ENCODE measurements at regions not wholly inside any gene's neighbourhood (a gene's known extent, or its start where the extent isn't known, plus 50 kb on each side); places are given as distances from the start of the nearest gene placed in this dataset.
A peak's percentile ranks its signal among the peaks of the same experiment; 100 is the strongest.
"Not testable (repeated sequence)": the region's sequence is repeated elsewhere in the genome, so short reads cannot be mapped to it uniquely, and the experiment has no call there.

GRCh38 chr7:142568435-142569097, 180.7 kb upstream of the PRSS1 start:
- no peak for DNase-seq (ENCODE audit: low read depth, low spot score)

GRCh38 chr7:142567201-142568075, 181.8 kb upstream of the PRSS1 start:
- no peak for DNase-seq (ENCODE audit: low read depth, low spot score)

- no peak for DNase-seq (ENCODE audit: low read depth, low spot score)
Measured at GRCh38 chr7:142566271-142566670, 183.0 kb upstream of the PRSS1 start.

GRCh38 chr7:142564125-142564524, 185.1 kb upstream of the PRSS1 start:
- not testable (repeated sequence) for DNase-seq (ENCODE audit: low read depth, low spot score)

- DNase-seq (ENCODE audit: low read depth, low spot score), result no peak
Measured at GRCh38 chr7:142563470-142563869, 185.8 kb upstream of the PRSS1 start.

- no peak for DNase-seq (ENCODE audit: low read depth, low spot score)
Measured at GRCh38 chr7:142562688-142563087, 186.6 kb upstream of the PRSS1 start.

- DNase-seq (ENCODE audit: low read depth, low spot score), result not testable (repeated sequence)
Measured at GRCh38 chr7:142561396-142561795, 187.9 kb upstream of the PRSS1 start.

- DNase-seq (ENCODE audit: low read depth, low spot score), result not testable (repeated sequence)
Measured at GRCh38 chr7:142560770-142561169, 188.5 kb upstream of the PRSS1 start.

GRCh38 chr7:142560166-142560565, 189.1 kb upstream of the PRSS1 start:
- DNase-seq (ENCODE audit: low read depth, low spot score), result no peak

GRCh38 chr7:142557971-142558582, 191.2 kb upstream of the PRSS1 start:
- no peak for DNase-seq (ENCODE audit: low read depth, low spot score)

- peak; percentile 38 for DNase-seq (ENCODE audit: low read depth, low spot score)
Measured at GRCh38 chr7:142556740-142557139, 192.5 kb upstream of the PRSS1 start.

- no peak for DNase-seq (ENCODE audit: low read depth, low spot score)
Measured at GRCh38 chr7:142554560-142555532, 194.4 kb upstream of the PRSS1 start.

- no peak for DNase-seq (ENCODE audit: low read depth, low spot score)
Measured at GRCh38 chr7:142553216-142553615, 196.1 kb upstream of the PRSS1 start.

- no peak for DNase-seq (ENCODE audit: low read depth, low spot score)
Measured at GRCh38 chr7:142548978-142549377, 200.3 kb upstream of the PRSS1 start.

GRCh38 chr7:142546452-142546851, 202.8 kb upstream of the PRSS1 start:
- DNase-seq (ENCODE audit: low read depth, low spot score), result no peak

- no peak for DNase-seq (ENCODE audit: low read depth, low spot score)
Measured at GRCh38 chr7:142542942-142543341, 206.3 kb upstream of the PRSS1 start.

GRCh38 chr7:142542105-142542504, 207.2 kb upstream of the PRSS1 start:
- DNase-seq (ENCODE audit: low read depth, low spot score), result no peak

GRCh38 chr7:142540371-142540770, 208.9 kb upstream of the PRSS1 start:
- no peak for DNase-seq (ENCODE audit: low read depth, low spot score)

- no peak for DNase-seq (ENCODE audit: low read depth, low spot score)
Measured at GRCh38 chr7:142539901-142540300, 209.4 kb upstream of the PRSS1 start.

- no peak for DNase-seq (ENCODE audit: low read depth, low spot score)
Measured at GRCh38 chr7:142537760-142538159, 211.5 kb upstream of the PRSS1 start.

GRCh38 chr7:142535123-142535779, 214.0 kb upstream of the PRSS1 start:
- DNase-seq (ENCODE audit: low read depth, low spot score), result no peak
